KMS-11 (cell line): ENCODE measurements at regions not wholly inside any gene's neighbourhood (a gene's known extent, or its start where the extent isn't known, plus 50 kb on each side); places are given as distances from the start of the nearest gene placed in this dataset.

Source experiments
- H2AFZ ChIP-seq: fragments of 200-600 bp; sonication (generic); 2 replicates; pipeline ENCODE4 v1.6.1; 2016; ENCODE audit warnings: antibody characterized with exemption, mixed run types, low read depth
- H3K27ac ChIP-seq: fragments of 200-600 bp; sonication (generic); 2 replicates; pipeline ENCODE4 v1.6.1; 2016; ENCODE audit warnings: mild to moderate bottlenecking, mixed run types
- H3K27me3 ChIP-seq: fragments of 200-600 bp; sonication (generic); 2 replicates; pipeline ENCODE4 v1.6.1; 2017; ENCODE audit warnings: mild to moderate bottlenecking, low read depth, mixed run types, moderate library complexity; ENCODE audit not compliant: insufficient read depth
- H3K36me3 ChIP-seq: fragments of 200-600 bp; sonication (generic); 2 replicates; pipeline ENCODE4 v1.6.1; 2017; ENCODE audit warnings: mild to moderate bottlenecking, mixed run types; ENCODE audit not compliant: insufficient read depth
- H3K4me1 ChIP-seq: fragments of 200-600 bp; sonication (generic); 2 replicates; pipeline ENCODE4 v1.6.1; 2016; ENCODE audit warnings: mild to moderate bottlenecking, low read depth, mixed run types; ENCODE audit not compliant: poor library complexity, severe bottlenecking
- H3K4me2 ChIP-seq: fragments of 200-600 bp; sonication (generic); 2 replicates; pipeline ENCODE4 v1.7.0; 2016; ENCODE audit warnings: mild to moderate bottlenecking, mixed run types
- H3K4me3 ChIP-seq: fragments of 200-600 bp; sonication (generic); IDR thresholded peaks from 2 replicates; pipeline ENCODE4 v1.6.1; 2017; ENCODE audit warnings: low read depth, low read length, mixed read lengths; ENCODE audit not compliant: insufficient read depth
- H3K79me2 ChIP-seq: fragments of 200-600 bp; sonication (generic); 2 replicates; pipeline ENCODE4 v1.6.1; 2016; ENCODE audit warnings: low read depth, mixed run types; ENCODE audit not compliant: insufficient read depth
- H3K9ac ChIP-seq: fragments of 200-600 bp; sonication (generic); 2 replicates; pipeline ENCODE4 v1.6.1; 2016; ENCODE audit warnings: mild to moderate bottlenecking, mixed run types
- H4K20me1 ChIP-seq: fragments of 200-600 bp; sonication (generic); 2 replicates; pipeline ENCODE4 v1.6.1; 2016; ENCODE audit warnings: mild to moderate bottlenecking, mixed run types; ENCODE audit not compliant: insufficient read depth
- CTCF ChIP-seq: fragments of 200-600 bp; sonication (generic); conservative IDR thresholded peaks from 2 replicates; pipeline ENCODE4 v1.6.1; 2017; ENCODE audit warnings: low read depth, mild to moderate bottlenecking, antibody characterized with exemption, low read length, moderate library complexity, mixed read lengths

- no peaks in the 10 kb centered on the region for H4K20me1 ChIP-seq
- no peak overlapping the region for H2AFZ ChIP-seq
- H3K36me3 ChIP-seq: no peaks in the 10 kb centered on the region
- no peak for TF ChIP-seq CTCF
- H3K9ac ChIP-seq: no peak overlapping the region
- H3K27ac ChIP-seq: no peak overlapping the region
- H3K4me1 ChIP-seq: no peaks in the 10 kb centered on the region
- H3K27me3 ChIP-seq: no peaks in the 10 kb centered on the region
- no peaks in the 10 kb centered on the region for H3K79me2 ChIP-seq
- H3K4me3 ChIP-seq: no peak overlapping the region
- no peak overlapping the region for H3K4me2 ChIP-seq
These were observed 239.0 kb upstream of the GIMD1 start for GRCh38 chr4:106607558-106607957.

GRCh38 chr4:106604319-106605051 is 235.9 kb upstream of the GIMD1 start:
- H3K4me3 ChIP-seq: no peak overlapping the region
- H3K36me3 ChIP-seq: no peaks in the 10 kb centered on the region
- no peaks in the 10 kb centered on the region for H4K20me1 ChIP-seq
- no peaks in the 10 kb centered on the region for H3K79me2 ChIP-seq
- H3K4me1 ChIP-seq: no peaks in the 10 kb centered on the region
- no peaks in the 10 kb centered on the region for H3K27me3 ChIP-seq
- TF ChIP-seq CTCF: no peak
- no peak overlapping the region for H3K27ac ChIP-seq
- H3K4me2 ChIP-seq: no peak overlapping the region
- H3K9ac ChIP-seq: no peak overlapping the region
- no peak overlapping the region for H2AFZ ChIP-seq

GRCh38 chr4:106603471-106603870 is 234.9 kb upstream of the GIMD1 start:
- Histone ChIP-seq H3K27me3 (no peaks in the 10 kb centered on the region), H4K20me1 (no peaks in the 10 kb centered on the region)

GRCh38 chr4:106602711-106603110 is 234.1 kb upstream of the GIMD1 start:
- Histone ChIP-seq H3K27ac (no peak overlapping the region), H2AFZ (no peak overlapping the region), H3K27me3 (no peaks in the 10 kb centered on the region), H4K20me1 (no peaks in the 10 kb centered on the region), H3K9ac (no peak overlapping the region), H3K4me2 (no peak overlapping the region), H3K79me2 (no peaks in the 10 kb centered on the region), H3K4me3 (no peak overlapping the region), H3K4me1 (no peaks in the 10 kb centered on the region), H3K36me3 (no peaks in the 10 kb centered on the region)
- no peak for TF ChIP-seq CTCF

More at GRCh38 chr4:106603471-106603870, 234.9 kb upstream of the GIMD1 start:
- Histone ChIP-seq H3K9ac (no peak overlapping the region), H3K4me3 (no peak overlapping the region), H3K4me2 (no peak overlapping the region), H3K79me2 (no peaks in the 10 kb centered on the region), H3K27ac (no peak overlapping the region), H2AFZ (no peak overlapping the region), H3K4me1 (no peaks in the 10 kb centered on the region), H3K36me3 (no peaks in the 10 kb centered on the region)
- TF ChIP-seq CTCF: no peak
